WI38 (cell line): ENCODE measurements at regions not wholly inside any gene's neighbourhood (a gene's known extent, or its start where the extent isn't known, plus 50 kb on each side); places are given as distances from the start of the nearest gene placed in this dataset.

Source experiments
- H3K4me3 ChIP-seq: 2 replicates; pipeline ENCODE4 v1.5.1; 2011; ENCODE audit warnings: low read depth, mild to moderate bottlenecking, control low read depth, low read length
- CTCF ChIP-seq: IDR thresholded peaks from 2 replicates; pipeline ENCODE4 v1.5.1; 2012; ENCODE audit warnings: low read depth, mild to moderate bottlenecking, control low read depth, low read length

GRCh38 chr20:54324041-54324440 lies 116.2 kb downstream of the PFDN4 start:
- TF ChIP-seq CTCF: no peak
- H3K4me3 ChIP-seq: no peak overlapping the region

- H3K4me3 ChIP-seq: no peak overlapping the region
- no peak for TF ChIP-seq CTCF
Observed at GRCh38 chr20:54324652-54325285, 116.9 kb downstream of the PFDN4 start.

- H3K4me3 ChIP-seq: no peak overlapping the region
- no peak for TF ChIP-seq CTCF
Observed at GRCh38 chr20:54335299-54335698, 127.4 kb downstream of the PFDN4 start.

GRCh38 chr20:54337144-54337543 lies 129.3 kb downstream of the PFDN4 start:
- no peak for TF ChIP-seq CTCF
- H3K4me3 ChIP-seq: no peak overlapping the region

- TF ChIP-seq CTCF: no peak
- no peak overlapping the region for H3K4me3 ChIP-seq
Observed at GRCh38 chr20:54339093-54339492, 131.2 kb downstream of the PFDN4 start.

GRCh38 chr20:54340206-54340605 lies 132.3 kb downstream of the PFDN4 start:
- no peak for TF ChIP-seq CTCF
- no peak overlapping the region for H3K4me3 ChIP-seq

GRCh38 chr20:54340667-54341081 lies 132.8 kb downstream of the PFDN4 start:
- no peak for TF ChIP-seq CTCF
- H3K4me3 ChIP-seq: 0 out of 2 replicates have a peak overlapping the region, but pooled peaks have one; percentile 7
